Activated CD8-positive, alpha-beta T cell treated with anti-CD3 and anti-CD28 coated beads for 36 hours (primary cell): ENCODE measurements at regions not wholly inside any gene's neighbourhood (a gene's known extent, or its start where the extent isn't known, plus 50 kb on each side); places are given as distances from the start of the nearest gene placed in this dataset.

Source experiments
- ATAC-seq: fragments of 200-7000 bp; cut with Tn5 transposase; one replicate; pipeline ENCODE4 v1.10.0; 2021; ENCODE audit warnings: mild to moderate bottlenecking, moderate library complexity
- CTCF ChIA-PET: fragments of 350-600 bp; sonication (Branson Sonifier 250); formaldehyde crosslinking; loops from one replicate; lab custom pipeline; 2021; ENCODE audit warnings: antibody characterized with exemption; lab: Charles Lee
- POLR2A ChIA-PET: fragments of 350-600 bp; sonication (Branson Sonifier 250); formaldehyde crosslinking; loops from one replicate; lab custom pipeline; 2021; ENCODE audit warnings: antibody characterized with exemption; lab: Charles Lee
- DNase-seq: peaks from one replicate; pipeline ENCODE4 v3.0.0-alpha.2; 2020
- H3K27ac Mint-ChIP-seq: one replicate; pipeline ENCODE4 v1.8.0; 2021; ENCODE audit warnings: mild to moderate bottlenecking, mixed read lengths
- H3K27me3 Mint-ChIP-seq: one replicate; pipeline ENCODE4 v1.8.0; 2021; ENCODE audit warnings: mixed read lengths
- H3K36me3 Mint-ChIP-seq: one replicate; pipeline ENCODE4 v1.8.0; 2021; ENCODE audit warnings: low read depth, mixed read lengths
- H3K4me1 Mint-ChIP-seq: one replicate; pipeline ENCODE4 v1.8.0; 2021; ENCODE audit warnings: low read depth, mixed read lengths
- H3K4me3 Mint-ChIP-seq: one replicate; pipeline ENCODE4 v1.8.0; 2021; ENCODE audit warnings: mild to moderate bottlenecking, moderate library complexity, mixed read lengths
- H3K9me3 Mint-ChIP-seq: one replicate; pipeline ENCODE4 v1.8.0; 2021; ENCODE audit warnings: mixed read lengths
- intact Hi-C: fragments of 100-400 bp; cut with micrococcal nuclease; formaldehyde crosslinking; loops from one replicate; pipeline ENCODE4 v1.10.0; 2022
- TF ChIP-seq, protein P1 (sequence below): fragments of 200-600 bp; IDR thresholded peaks from one replicate; pipeline ENCODE4 v1.8.0; 2022; ENCODE audit warnings: antibody characterized with exemption, mild to moderate bottlenecking

DNA sequence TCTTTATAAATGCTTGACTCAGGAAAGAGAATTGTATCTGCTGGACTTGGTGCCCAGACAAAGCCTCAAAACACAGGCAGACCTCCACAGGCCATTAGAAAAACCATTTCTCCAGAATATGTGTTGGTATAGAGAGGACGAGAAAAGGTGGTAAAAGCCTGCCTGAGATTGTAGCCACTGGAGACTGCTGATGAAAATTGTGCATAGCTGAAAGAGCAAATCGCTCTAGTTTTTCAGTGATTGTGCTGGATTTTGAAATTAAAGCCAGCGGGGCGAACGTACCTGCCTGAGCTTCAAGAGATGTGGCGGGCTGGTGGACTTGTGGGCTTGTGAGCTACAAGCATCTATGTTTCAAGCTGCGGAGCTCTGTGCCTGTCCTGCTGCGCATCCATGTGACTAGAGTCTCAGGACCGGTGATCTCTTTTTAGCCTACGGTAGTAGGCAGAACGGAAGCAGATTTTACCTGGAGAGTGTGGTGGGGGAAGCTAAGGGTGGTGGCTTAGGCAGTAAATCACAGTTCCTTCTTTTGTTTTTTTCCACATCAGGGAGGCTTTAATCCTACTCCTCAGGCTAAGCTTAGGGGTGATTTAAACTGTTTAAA is 193.6 kb downstream of the SREK1 start:
- ATAC-seq (no peak), DNase-seq (no peak)
- no peak overlapping the region for H3K27ac Mint-ChIP-seq
- ChIA-PET CTCF (interaction anchor here (0.6 to 2.3 kb wide), 3 partner anchors 10 to 101 kb away, joined by 4 to 10 read pairs (median 6); no protein-coding TSS in a partner anchor), POLR2A (no interaction called here)
- no peaks in the 10 kb centered on the region for H3K9me3 Mint-ChIP-seq
- H3K4me3 Mint-ChIP-seq: no peak overlapping the region
- H3K4me1 Mint-ChIP-seq: no peaks in the 10 kb centered on the region
- H3K27me3 Mint-ChIP-seq: peaks cover 18% of the 10 kb centered on the region
- TF ChIP-seq, protein P1, sequence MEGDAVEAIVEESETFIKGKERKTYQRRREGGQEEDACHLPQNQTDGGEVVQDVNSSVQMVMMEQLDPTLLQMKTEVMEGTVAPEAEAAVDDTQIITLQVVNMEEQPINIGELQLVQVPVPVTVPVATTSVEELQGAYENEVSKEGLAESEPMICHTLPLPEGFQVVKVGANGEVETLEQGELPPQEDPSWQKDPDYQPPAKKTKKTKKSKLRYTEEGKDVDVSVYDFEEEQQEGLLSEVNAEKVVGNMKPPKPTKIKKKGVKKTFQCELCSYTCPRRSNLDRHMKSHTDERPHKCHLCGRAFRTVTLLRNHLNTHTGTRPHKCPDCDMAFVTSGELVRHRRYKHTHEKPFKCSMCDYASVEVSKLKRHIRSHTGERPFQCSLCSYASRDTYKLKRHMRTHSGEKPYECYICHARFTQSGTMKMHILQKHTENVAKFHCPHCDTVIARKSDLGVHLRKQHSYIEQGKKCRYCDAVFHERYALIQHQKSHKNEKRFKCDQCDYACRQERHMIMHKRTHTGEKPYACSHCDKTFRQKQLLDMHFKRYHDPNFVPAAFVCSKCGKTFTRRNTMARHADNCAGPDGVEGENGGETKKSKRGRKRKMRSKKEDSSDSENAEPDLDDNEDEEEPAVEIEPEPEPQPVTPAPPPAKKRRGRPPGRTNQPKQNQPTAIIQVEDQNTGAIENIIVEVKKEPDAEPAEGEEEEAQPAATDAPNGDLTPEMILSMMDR: no peak
- H3K36me3 Mint-ChIP-seq: no peaks in the 10 kb centered on the region
- intact Hi-C loops: no loop called here

DNA sequence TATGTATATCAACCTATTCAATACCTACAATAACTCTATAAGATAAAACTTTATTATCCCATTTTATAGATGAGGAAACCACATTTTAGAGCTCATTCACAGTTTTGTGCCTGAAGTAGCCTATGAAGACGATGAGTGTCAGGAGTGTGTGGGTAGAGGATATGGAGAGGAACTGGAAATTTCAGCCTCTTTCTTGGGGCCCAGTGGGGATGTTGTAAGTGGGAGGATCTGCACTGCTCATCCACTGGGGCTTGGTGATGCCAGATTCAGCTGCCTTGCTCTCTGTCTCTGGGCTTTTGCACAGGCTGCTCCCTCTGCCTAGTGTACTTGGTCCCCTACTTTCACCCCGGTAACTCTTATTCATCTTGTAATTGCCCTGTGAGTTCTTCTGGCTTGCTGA is 194.7 kb downstream of the SREK1 start:
- H3K9me3 Mint-ChIP-seq: no peaks in the 10 kb centered on the region
- no peak for DNase-seq
- ATAC-seq: no peak
- TF ChIP-seq, protein P1: no peak
- H3K4me3 Mint-ChIP-seq: no peak overlapping the region
- intact Hi-C loops: no loop called here
- ChIA-PET POLR2A (no interaction called here), CTCF (no interaction called here)
- H3K27me3 Mint-ChIP-seq: peaks cover 18% of the 10 kb centered on the region
- no peak overlapping the region for H3K27ac Mint-ChIP-seq
- no peaks in the 10 kb centered on the region for H3K4me1 Mint-ChIP-seq
- H3K36me3 Mint-ChIP-seq: no peaks in the 10 kb centered on the region

DNA sequence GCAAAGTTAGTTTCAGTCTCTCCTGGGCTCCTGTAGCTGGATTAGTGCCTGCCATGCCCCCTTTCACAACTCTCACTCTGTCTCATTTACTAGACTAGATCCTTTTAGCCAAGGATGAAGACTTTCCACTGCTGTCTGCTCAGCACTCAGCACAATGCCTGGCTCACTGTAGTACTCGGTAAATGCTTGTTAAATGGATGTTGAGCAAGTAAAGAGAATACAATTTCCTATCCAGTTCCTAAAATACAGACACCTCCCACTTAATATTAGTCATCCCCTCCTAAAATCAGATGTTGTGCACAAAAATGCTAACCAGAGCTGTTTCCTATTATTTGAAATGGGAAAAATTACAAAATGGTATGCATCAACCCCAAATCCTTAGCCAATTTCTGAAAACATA is 195.8 kb downstream of the SREK1 start:
- peaks cover 18% of the 10 kb centered on the region for H3K27me3 Mint-ChIP-seq
- ChIA-PET POLR2A (no interaction called here), CTCF (interaction anchor here (0.6 to 1.2 kb wide), 2 partner anchors 9 to 34 kb away, joined by 3 to 4 read pairs; no protein-coding TSS in a partner anchor)
- no peaks in the 10 kb centered on the region for H3K9me3 Mint-ChIP-seq
- no peak for DNase-seq
- no peaks in the 10 kb centered on the region for H3K36me3 Mint-ChIP-seq
- H3K4me3 Mint-ChIP-seq: no peak overlapping the region
- intact Hi-C loops: no loop called here
- no peak for ATAC-seq
- H3K27ac Mint-ChIP-seq: no peak overlapping the region
- H3K4me1 Mint-ChIP-seq: no peaks in the 10 kb centered on the region
- TF ChIP-seq, protein P1: no peak

DNA sequence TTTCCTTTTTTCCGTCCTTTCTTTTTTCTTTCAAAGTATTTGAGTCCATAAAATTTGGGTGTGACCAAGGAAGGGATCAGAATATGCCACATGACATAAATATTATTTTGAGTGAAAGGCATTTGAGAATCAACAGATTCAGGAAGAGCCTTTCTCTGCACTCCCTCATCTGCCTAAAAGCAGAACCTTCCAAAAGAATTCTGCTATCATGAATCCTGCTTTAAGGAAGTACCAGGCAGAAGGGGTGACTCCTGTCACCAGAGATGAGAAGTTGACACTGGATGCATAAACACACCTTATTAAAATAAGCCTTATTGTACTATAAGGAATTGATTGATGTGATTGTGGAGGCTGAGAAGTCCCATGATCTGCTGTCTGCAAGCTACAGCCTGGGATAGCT is 196.7 kb downstream of the SREK1 start:
- no peak overlapping the region for H3K27ac Mint-ChIP-seq
- H3K4me1 Mint-ChIP-seq: no peaks in the 10 kb centered on the region
- ATAC-seq: no peak
- no peak overlapping the region for H3K4me3 Mint-ChIP-seq
- no peaks in the 10 kb centered on the region for H3K36me3 Mint-ChIP-seq
- H3K27me3 Mint-ChIP-seq: peaks cover 13% of the 10 kb centered on the region
- ChIA-PET CTCF (interaction anchor here (1.2 kb wide), 1 partner anchor 35 kb away, joined by 4 read pairs; no protein-coding TSS in a partner anchor), POLR2A (no interaction called here)
- no peaks in the 10 kb centered on the region for H3K9me3 Mint-ChIP-seq
- DNase-seq: no peak
- TF ChIP-seq, protein P1: no peak
- intact Hi-C loops: no loop called here

DNA sequence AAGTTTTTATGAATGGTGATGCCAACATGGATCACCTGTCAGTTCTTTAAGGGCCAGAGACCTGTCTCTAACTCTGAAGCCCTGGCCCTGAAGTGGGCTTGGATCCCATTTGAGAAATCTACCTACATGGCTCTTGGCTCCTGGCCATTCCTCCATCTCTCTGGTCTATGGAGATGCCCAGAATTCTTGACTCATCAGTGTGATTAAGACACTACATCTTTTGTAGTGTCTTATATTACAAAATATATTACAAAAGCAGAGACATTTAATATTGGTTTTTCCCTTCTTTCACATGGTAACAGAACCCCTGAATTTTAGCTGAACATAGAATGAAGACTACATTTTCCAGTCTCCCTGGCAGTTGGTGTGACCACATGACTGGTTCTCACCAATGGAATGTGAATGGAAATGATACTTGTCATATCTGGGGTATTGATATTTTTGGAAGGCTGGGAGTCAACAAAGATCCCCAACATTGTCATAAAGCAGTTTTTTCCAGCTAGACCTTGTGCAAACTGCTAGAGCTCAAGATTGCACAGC is 198.3 kb downstream of the SREK1 start:
- DNase-seq (no peak), ATAC-seq (no peak)
- Mint-ChIP-seq H3K4me3 (no peak overlapping the region), H3K27me3 (peaks cover 5% of the 10 kb centered on the region), H3K9me3 (no peaks in the 10 kb centered on the region), H3K36me3 (no peaks in the 10 kb centered on the region), H3K4me1 (no peaks in the 10 kb centered on the region), H3K27ac (no peak overlapping the region)
- intact Hi-C loops: no loop called here
- CTCF ChIA-PET: interaction anchor here (4.3 kb wide), 1 partner anchor 35 kb away, joined by 27 read pairs; no protein-coding TSS in a partner anchor
- TF ChIP-seq, protein P1: no peak
- POLR2A ChIA-PET: no interaction called here
